Dedifferentiated amniotic fluid mesenchymal stem cell (primary cell): ENCODE measurements at regions not wholly inside any gene's neighbourhood (a gene's known extent, or its start where the extent isn't known, plus 50 kb on each side); places are given as distances from the start of the nearest gene placed in this dataset.
"Not testable (repeated sequence)": the region's sequence is repeated elsewhere in the genome, so short reads cannot be mapped to it uniquely, and the experiment has no call there.

Source experiments
- DNase-seq: peaks from one replicate; pipeline ENCODE4 v3.0.0-alpha.2; 2016; ENCODE audit errors: extremely low spot score

DNA sequence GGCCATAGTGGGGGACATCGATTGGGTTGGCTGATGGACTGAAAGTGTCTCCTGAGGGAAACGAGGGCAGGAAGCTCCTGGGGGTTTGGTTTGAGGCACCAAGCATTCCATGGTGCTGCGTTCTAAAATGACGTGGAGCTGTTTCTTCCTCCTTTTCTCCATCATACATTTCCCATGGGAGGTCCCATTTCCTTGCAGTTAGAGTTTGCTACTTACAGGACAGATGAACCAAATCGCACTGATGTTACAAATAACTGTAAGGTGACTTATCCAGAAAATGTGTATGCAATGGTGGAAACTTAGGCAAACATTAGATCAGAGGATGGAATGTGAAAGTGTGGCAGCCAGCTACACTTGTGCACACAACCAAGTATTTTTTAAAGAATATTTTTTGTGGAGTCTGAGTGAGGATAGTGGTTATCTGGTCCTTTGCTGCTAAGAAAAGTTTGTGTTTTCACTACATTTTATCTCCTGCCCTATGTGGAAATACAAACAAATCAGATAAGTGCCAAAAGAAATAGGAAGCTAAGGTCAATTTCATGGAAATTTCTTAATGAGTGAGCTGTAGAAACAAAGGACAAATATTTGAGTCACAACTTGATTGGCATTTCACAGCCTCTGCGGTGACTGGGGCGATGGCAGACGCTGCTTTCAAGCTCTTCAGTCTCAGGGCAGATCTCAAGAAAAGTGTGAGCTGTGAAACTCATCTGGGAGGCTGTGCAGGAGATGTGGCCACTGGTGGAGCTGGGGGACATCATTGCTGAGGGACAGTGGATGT, 256.2 kb downstream of the TSN start:
- no peak for DNase-seq

DNA sequence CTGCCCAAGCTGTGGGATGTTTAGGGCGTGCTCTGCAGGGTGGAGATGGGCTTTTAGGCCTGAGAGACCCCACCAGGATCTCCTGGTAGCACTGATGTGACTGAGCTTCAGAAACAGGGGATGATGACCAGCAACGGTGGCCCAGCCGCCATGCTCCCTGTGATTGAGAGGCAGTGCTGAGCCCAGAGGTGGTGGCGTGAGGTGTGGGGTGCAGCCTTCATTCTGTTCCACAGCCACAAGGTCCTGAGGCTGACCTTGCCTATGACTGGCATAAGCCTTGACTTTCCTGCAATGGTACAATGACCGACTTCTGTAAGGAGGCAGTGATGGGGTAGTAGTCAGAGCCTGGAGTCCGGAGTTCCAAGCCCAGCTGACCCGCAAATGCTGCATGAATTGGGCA, 263.3 kb downstream of the TSN start:
- DNase-seq, result no peak

GRCh38 chr2:122019724-122020123, 264.3 kb downstream of the TSN start:
- DNase-seq, result no peak

DNA sequence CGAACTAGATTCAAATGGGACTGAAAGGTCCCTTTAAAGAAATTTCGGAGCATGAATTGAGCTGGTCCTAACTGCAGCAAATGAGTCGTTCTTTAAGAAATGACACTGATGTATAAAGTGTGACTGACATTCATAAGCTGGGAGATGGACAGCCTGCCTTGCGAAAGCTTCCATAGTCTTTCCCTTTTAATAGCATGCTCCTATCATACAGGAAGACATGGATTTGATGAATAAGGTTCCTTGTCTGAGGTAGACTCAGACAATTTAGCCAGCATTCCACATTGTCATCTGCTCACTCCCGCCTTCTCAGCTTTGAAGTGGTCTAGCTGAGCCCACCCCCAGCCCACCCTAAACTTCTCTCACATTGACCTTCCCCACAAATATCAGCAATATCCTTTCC, 264.9 kb downstream of the TSN start:
- DNase-seq, result no peak

GRCh38 chr2:122021941-122022340, 266.5 kb downstream of the TSN start:
- DNase-seq, result no peak

GRCh38 chr2:122022531-122022930, 267.1 kb downstream of the TSN start:
- DNase-seq, result no peak

DNA sequence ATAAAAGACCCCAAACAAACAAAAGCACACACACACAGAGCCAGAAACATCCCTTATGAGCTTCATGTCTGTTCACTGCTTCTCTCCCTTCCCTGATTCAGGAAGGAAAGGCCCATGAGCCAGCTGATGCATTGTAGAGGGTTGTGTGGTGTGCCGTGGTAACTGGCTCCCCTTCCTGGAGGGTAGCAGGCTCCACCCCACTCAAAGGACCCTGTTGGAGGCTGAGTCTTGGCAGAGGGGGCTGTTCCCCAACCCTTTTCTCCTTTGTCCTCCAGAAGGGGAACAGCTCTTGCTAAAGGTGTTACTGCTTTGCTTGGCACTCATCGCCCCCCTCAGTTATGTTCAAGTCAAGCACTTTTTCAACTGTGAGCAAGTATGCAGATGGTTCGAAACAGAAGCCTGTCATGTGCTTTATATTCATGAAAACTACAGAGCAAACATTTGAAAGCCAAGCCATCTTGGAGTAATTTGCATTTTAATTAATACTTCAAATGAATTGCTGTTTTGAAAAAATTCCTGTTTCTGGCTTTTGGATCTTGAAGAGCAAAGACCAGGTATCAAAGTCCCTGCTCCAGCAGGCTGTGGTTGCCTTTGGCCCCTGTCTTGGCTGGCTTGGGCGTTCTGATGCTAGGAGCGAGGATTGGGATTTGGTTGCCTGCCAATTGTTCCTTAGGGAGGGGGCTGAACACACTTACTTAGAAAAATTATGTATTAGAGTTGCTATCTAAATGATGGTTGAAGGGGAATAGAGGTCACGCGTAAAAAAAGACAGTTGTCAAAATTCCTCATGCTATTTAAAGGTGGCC, 267.8 kb downstream of the TSN start:
- DNase-seq, result no peak

GRCh38 chr2:122027510-122028217, 272.2 kb downstream of the TSN start:
- no peak for DNase-seq

DNA sequence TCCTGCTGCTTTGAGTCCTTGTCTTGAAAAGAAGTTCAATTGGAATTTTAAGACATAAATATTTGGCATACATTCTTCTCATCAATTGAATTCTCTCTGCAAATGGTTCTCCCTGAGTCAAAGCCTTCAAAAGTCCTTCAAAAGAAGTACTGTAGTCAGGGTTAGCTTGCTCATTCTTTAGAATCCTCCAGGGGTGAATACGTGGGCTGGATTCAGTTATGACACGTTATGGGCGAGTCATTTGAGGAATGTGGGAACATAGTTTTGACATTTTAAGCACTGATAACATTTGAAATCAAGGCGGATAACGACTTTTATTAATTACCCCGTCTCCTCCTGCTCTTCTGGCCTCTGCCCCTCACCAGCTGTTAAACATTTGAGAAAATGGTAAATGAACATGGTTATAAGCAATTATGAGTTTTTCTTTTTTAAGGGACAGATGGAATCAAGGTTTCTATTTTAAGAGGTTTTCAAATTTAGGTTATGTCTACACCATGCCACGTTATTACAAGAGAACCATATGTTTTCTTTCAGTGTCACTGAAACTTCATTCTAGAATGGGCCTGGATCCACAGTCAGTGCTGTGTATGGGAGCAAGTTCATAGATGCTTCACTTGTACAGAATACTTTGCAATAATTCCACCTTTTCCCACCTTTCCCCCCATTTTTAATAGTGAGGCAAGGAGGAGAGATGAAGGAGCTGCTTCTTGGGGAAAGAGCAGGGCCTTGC, 273.1 kb downstream of the TSN start:
- peak; percentile 53 for DNase-seq

GRCh38 chr2:122029456-122029855, 274.0 kb downstream of the TSN start:
- no peak for DNase-seq

DNA sequence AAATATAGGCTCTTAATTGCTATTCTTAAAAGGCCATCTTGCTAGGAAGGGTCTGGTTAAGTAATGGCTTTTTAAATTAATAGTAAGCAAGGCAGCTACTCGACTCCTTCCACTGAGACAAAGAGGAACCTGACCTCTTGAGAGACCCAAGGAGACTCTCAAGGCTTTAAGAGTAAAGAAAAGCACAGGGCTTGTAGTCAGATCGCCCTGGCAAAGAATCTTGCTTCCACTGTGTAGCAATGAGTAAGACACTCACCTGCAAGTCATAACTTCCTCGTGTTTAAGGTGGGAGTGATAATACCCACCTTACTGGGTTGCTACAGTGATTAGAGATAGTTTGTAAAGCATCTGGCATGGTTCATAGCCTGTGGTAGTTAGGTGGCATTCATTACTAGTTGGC, 274.5 kb downstream of the TSN start:
- DNase-seq, result no peak

DNA sequence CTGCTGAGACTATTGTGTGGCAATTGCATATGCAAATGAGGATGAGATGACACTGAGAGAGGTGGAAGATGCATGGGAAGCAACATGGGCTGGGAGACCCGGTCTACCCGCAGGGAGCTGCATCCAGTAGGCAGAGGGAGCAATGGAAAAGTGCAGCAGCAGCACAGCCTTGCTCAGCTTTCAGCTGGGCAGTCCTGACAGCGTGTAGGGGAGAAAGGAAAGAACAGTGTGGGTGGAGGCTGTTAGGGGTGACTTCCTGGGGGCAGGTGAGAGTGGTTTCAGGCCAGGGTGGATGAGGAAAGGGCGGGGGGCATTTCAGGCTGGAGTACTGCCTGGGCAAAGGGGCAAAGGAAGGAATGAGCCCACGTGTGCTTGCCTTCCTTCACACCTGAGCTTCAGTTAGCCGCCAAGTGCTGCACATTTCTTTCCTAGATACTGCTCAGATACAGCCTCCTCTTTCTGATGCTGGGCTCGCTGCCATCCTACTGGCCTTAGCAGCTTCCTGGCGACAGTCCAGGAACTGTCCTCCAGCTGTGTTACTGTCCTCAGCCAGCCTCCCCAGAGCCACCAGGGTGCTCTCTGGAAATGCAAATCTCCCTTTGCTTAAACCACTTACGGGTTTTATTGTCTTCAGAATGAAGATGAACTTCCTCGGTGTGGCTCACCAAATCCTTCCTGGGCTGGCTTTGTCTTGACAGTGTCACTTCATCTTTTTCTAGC, 276.3 kb downstream of the TSN start:
- DNase-seq, result no peak

DNA sequence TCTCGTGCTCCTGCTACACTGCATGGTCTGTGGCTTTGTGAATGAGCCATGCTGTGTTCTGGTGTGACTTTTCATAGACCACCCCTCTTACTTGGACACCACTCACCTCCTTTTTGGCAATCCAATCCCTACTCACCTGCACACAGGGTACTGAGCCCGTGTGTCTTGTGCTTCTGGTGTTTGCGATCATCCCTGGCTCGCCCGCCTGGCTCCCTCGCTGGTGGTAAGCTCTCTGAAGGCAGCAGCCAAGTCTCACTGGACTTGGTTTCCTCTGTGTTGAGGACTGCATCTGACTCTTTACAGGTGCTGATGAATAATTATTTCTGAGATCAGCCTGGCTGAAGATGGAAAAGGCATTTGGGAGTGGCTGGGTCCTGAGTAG, 276.8 kb downstream of the TSN start:
- no peak for DNase-seq

DNA sequence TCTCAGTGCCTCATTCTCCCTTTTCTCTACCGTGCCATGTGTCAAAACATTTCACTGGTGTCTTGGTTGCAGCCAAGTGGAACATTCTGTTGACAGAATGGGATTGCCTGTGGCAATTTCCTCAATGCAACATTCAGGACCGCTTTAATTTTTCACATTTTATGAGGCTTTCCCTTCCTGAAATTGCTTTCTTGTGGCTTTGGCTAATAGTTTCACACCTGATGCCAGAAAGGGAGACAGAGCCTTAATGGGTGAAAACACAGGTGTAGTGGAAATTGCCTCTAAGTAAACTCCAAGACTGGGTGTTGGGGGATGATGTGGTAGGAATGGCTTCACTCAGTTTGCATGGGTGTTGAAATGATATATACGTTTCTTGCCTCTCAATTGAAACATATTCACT, 278.3 kb downstream of the TSN start:
- DNase-seq, result no peak

- no peak for DNase-seq
Measured at GRCh38 chr2:122034344-122034743, 278.9 kb downstream of the TSN start.

DNA sequence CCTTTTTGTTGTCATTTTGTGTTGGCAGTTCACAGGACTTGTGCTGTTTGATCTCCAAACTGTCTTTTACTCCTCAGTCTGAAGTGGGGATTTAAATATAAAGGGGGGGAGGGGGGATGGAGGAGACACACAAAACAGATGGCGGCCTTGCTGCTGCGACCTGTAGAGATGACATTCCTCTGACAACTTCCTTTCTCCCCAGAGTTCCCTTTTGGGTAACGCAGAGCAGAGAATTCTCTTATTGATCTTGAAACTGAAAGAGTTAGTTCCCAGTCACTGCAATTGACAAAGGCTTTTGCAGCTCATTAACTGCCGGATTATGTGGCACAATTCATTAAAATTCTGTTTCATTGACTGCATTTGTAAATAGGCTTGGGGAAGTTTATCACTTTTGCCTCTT, 279.3 kb downstream of the TSN start:
- no peak for DNase-seq

DNA sequence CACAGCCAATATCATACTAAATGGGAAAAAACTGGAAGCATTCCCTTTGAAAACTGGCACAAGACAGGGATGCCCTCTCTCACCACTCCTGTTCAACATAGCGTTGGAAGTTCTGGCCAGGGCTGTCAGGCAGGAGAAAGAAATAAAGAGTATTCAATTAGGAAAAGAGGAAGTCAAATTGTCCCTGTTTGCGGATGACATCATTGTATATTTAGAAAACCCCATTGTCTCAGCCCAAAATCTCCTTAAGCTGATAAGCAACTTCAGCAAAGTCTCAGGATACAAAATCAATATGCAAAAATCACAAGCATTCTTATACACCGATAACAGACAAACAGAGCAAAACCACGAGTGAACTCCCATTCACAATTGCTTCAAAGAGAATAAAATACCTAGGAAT, 283.4 kb downstream of the TSN start:
- not testable (repeated sequence) for DNase-seq

GRCh38 chr2:122041455-122041854, 286.0 kb downstream of the TSN start:
- no peak for DNase-seq

DNA sequence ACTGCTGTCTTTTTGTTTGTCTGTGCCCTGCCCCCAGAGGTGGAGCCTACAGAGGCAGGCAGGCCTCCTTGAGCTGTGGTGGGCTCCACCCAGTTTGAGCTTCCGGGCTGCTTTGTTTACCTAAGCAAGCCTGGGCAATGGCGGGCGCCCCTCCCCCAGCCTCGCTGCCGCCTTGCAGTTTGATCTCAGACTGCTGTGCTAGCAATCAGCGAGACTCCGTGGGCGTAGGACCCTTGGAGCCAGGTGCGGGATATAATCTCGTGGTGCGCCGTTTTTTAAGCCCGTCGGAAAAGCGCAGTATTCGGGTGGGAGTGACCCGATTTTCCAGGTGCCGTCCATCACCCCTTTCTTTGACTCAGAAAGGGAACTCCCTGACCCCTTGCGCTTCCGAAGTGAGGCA, 296.2 kb downstream of the TSN start:
- DNase-seq, result not testable (repeated sequence)

DNA sequence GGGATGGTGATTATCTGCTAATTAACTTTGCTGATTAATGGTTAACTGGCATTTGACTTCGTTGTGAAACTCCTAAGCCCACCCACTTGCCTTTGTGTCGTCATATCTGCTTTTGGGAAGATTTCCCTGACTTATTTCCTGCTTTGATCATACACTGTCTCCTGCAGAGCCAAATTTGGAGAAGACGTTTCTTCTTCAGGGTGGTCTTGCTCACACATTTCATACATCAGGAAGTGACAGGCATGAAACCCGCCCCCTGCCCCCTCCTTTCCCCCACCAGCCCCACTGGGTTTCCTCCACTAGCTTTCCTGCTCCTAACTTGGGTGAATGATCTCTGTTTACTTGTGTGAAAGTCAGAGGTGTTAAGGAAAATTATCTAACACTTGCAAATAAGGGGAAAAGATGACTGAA, 300.1 kb downstream of the TSN start:
- DNase-seq, result no peak

DNA sequence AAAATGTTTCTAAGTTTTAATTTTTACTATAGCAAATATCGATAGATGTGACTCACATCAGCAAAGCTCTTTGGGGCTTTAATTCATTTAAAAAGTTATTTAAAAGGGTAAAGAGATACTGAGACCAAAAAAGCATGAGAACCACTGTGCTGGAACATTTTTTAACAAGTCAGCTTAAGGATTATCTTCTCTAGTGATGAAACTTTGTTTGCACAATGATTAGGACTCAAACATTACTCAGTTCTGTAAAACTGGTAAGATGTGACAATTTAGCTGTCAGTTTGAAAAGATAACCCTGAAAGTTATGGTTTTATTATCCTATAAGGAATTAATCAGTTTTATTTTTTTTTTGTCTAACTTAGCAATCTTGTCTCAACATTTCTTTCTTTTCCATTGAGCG, 301.4 kb downstream of the TSN start:
- DNase-seq, result no peak
